ENCODE measurements at regions not wholly inside any gene's neighbourhood (a gene's known extent, or its start where the extent isn't known, plus 50 kb on each side); places are given as distances from the start of the nearest gene placed in this dataset.

GRCh38 chr9:71582347-71582746 is 186.0 kb downstream of the CEMIP2 start:
- no peak for TF ChIP-seq CTCF (IDR thresholded peaks at IDR 0.05; ENCODE audit: low read depth, low read length)
- TF ChIP-seq EZH2phosphoT487 (IDR thresholded peaks at IDR 0.05; ENCODE audit: low read depth): no peak

Data from OCI-LY3 (cell line).